AG08395 (cell line): ENCODE measurements at regions not wholly inside any gene's neighbourhood (a gene's known extent, or its start where the extent isn't known, plus 50 kb on each side); places are given as distances from the start of the nearest gene placed in this dataset.
"Not testable (repeated sequence)": the region's sequence is repeated elsewhere in the genome, so short reads cannot be mapped to it uniquely, and the experiment has no call there.

Experiments used
- DNase-seq: peaks from one replicate; pipeline ENCODE4 v3.0.0; 2012; ENCODE audit warnings: mixed read lengths, low spot score

DNA sequence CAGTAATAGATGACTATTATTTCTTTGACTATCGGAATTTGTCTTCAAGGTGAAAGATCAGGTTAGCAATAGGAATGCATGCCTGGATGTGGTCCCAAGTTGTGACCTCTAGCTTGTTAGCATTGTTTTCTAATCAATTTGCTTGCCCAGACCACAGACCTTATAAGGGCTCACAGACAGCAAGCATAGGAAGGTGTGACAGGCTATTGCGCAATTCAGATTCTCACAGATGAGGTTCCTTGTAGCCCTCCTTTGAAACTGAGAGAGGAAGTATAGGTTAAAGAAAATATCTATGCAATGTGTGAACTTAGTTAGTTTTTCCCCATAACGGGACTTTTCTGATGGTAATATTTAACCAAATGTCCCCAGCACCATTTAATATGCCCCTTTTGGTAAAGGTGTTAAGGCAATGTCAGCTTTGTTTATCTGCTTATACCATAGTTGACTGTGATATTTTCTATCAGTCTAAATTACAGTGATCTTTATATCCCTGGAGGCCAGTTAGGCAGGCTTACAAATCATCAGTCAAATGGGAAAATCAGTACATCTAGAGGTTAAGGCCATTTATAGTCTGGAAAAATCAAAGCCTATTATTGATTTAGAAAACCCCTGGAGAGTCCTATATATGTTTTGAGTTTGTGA lies 168.1 kb upstream of the MBNL1 start:
- no peak for DNase-seq

DNA sequence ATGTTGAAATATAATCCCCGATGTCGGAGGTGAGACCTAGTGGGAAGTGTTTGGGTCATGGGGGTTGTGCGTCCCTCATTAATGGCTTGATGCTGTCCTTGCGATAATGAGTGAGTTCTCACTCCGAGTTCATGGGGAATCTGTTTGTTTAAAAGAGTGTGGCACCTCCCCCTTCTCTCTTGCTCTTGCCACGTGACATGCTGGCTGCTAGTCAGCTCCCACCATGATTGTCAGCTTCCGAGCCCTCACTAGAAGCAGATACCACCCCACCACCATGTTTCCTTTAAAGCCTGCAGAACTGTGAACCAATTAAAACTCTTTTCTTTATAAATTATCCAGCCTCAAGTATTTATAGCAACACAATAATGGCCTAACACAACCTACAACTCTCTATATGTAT lies 166.3 kb upstream of the MBNL1 start:
- DNase-seq: no peak

DNA sequence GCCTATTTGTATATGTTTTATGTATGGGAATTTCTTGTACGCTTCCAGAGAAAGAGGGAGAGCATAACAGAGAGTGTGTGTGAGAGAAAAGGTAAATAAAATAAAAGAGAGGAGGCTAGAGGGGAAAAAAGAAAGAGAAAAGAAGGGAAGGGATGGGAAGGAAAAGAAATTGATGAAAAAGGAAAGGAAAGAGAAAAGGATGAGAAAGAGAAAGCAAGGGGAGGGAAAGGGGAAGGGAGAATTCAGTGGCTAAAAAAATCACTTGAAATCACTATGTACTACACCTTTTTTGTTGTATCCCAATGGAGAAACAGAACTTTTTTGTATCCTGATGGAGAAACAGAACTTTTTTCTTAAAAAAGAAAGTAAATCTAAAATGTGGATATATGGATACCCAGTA lies 165.5 kb upstream of the MBNL1 start:
- no peak for DNase-seq

DNA sequence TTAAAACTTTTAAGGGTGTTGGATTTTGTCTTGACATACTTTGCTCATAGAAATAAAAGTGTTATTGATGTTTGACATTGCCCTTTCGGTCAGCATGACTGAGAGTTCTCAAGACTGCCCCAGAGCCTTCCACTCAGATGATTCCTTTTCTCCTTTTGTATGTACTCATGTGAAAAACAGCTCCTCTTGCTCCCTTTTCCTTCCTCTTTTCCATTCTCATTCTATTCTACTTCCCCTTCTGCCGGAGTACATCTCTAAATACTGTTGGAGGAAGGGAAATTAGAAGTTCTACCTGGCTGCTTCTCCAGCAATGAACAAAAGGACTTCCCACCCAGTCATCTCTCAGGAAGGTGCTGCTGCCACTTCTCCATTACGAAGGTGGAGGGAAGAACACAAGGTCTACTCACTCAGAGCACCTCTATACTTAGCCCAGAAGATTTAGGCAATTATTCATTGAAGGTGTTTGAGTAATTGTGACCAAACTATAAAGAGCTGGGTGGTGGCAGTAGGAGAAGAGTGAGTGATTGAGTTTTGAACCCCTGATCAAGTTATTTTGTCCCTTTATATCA lies 163.8 kb upstream of the MBNL1 start:
- no peak for DNase-seq

DNA sequence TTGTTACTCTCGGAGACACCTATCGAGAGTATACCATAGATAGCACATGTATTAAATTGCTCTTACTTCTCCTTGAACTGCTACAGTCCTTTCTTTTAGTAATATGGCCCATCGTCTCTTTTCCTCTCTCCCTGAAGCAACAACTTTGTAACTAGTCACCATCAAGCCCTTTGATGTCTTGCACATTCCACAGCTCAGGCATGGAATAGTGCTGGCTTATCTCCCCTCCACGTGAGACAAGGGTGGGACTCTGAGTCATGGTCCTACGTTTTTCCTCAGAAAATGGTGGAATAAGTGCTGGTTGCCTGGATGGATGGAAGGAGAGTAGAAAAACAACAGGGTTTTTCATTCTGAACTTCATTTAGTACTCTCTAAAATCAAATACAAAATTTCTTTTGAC lies 163.3 kb upstream of the MBNL1 start:
- DNase-seq: no peak

DNA sequence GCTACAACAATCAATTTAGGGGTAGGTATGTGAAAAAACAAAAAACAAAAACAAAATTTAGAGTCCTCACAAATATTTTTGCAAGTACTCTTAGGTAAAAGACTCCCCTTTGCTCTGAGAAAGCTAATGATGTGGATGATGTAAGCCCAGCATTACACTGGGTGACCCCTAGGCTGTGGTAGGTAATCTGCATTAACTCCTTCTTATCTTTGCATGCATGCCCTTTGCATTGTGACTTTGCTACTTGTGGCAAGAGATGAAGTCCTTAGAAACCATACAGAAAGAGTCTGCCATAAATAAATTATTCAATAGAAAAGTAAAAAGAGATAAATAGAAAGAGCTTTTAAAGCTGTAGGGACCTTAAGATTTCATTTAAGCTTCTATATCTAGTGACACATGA lies 159.7 kb upstream of the MBNL1 start:
- no peak for DNase-seq

DNA sequence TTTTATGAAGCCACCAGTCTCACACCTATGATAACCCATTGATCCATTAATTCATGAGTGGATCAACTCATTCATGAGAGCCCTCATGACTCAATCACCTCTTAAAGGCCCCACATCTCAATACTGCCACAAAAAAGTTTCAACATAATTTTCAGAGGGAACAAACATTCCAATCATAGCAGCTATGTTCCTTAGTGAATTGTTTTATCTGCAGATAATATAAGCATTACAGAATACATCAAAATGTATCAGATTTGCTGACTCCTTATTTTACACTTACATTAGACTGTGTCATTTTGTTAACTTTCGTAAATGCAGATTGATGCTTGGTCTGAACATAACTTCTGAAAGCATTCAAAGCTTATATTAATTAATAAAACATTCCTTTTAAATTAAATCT lies 155.3 kb upstream of the MBNL1 start:
- no peak for DNase-seq

DNA sequence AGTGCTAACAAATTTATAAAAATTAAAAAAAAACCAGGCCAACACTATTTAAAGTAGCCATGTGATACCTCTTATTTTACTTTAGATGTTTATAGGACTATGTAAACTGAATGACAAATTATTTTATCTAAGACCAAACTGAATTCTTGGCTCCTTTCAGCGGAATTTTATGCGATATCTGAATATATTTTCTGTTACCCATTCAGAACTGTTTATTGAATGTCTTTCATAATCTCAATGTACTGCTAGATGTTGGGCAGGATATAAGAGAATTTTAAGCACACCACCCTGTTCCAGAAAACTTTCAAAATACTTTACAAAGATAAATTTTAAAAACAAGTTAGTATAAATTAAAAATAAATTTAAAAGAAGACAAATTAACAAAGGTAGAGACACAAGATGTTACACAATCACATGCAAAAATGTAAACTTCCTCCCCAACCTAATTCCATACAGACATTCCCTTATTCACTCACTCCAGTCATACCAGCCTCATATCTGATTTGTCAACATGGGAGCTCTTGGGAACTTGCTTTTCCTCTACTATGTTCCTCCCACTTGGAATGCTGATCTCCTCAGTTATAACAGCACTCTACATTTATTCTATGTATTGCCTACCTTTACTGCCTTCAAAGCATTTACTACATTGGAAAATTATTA lies 154.6 kb upstream of the MBNL1 start:
- no peak for DNase-seq

DNA sequence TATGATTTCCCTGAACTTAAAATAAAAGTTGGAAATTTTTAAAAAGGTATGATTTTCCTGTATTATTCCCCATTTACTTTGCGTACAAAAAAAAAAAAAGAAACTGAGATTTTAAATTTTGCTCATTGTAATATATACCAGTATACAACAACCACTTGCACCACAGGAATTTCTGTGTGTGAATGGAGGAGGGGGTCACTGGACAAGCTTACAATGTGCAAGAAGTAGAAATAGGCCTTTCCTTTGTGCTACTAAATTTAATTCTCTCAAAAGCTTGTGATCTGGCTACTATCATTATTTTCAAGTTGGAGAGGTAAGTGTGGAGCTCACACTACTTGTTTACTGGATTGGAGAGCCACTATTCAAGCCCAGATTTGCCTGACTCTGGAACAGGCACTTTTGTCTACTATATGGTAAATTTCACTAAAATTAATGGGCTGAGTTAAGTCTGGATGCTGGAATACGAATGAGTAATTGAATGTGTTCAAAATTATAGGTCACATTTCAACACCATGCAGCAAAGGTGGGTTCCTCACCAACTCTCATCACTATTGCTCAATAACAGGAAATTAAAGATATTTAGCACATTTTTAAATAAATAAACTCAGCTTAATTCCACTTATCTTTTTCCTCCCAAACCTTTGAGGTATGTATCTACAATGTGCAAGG lies 148.0 kb upstream of the MBNL1 start:
- no peak for DNase-seq

DNA sequence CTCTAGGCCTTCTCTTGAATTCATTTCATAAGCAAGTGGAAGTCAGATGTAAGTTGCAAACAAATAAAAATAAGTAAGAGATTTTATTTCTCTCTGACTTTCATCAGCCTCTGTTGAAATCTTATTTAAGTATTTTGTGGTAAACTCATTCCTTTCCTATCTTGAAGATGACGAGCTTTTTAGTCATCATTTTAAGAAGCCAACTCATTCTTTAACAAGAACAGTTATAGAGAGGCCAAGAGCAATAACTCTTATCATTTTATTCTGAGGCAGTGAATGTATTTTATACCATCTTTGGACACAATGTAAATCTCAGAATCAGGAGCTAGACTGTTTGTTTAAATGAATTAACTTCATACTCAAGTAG lies 147.5 kb upstream of the MBNL1 start:
- DNase-seq: peak; percentile 72

DNA sequence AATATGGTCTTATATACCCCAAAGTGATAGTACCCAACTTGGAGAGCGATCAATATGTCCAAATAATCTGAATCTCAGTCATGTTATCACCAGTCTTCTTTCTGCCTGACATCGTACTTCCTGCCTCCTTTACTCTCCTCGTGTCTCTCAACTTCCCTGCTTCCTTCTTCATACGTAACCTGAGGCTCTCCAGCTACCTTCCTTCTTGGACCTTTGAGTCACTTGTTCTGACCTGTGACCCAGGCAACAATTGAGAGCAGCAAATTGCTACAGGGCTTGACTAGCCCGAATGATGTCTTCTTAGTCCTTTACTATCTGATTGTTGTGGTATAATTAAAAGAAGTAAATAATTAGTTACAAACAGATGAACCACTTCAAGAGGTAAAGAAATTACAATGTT lies 145.9 kb upstream of the MBNL1 start:
- DNase-seq: no peak

DNA sequence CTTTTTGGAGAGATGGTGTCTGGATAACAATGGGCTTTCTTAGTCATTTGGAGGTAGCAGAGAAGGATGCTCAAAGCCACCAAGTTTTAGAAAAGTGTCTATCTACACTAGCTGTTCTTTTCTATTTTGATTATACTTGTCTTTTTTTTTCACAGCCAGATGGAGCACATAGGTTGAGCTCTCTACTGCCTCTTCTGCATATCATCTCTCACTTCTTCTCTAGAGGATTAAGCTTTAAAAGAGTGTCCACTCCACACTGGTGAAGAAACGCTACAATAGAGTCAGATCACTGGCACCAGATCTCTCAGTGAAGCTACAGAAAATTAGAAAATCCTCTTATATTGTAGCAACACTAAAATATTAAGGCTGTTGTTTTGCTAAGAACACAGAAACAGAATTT lies 145.3 kb upstream of the MBNL1 start:
- no peak for DNase-seq

DNA sequence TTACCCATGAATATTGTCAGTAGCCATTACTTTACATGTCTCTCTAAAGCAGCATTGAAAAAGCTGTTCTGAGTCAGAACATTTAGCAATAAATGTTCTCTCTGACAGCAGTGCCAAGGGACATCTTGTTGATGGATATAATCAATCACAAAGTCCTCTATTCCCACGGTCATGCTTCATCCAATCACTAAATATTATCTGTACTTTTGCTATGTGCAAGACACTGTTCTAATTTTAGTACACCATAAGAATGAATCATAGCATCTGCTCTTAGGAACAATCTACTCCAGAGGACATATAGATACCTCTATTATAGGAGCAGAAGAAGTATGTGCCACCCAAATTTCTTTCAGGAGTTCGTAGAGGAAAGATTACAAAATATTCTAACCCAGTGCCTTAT lies 142.5 kb upstream of the MBNL1 start:
- DNase-seq: no peak

DNA sequence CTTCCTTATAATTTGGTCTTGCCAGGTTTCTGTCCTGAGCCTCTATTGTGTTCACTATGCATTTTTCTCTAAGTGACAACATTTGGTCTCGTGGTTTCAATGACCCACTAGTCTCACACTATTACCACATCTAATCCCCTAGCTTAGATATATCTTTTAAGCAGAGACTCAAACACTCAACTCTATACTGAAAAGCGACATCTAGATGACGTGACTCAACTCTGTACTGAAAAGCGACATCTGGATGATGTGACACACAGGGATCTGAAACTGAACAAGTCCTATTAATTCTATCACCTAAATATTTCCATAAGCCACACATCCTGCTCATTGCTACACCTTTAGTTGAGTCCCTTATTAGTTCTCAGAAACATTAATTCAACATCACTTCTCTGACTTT lies 141.7 kb upstream of the MBNL1 start:
- DNase-seq: no peak

DNA sequence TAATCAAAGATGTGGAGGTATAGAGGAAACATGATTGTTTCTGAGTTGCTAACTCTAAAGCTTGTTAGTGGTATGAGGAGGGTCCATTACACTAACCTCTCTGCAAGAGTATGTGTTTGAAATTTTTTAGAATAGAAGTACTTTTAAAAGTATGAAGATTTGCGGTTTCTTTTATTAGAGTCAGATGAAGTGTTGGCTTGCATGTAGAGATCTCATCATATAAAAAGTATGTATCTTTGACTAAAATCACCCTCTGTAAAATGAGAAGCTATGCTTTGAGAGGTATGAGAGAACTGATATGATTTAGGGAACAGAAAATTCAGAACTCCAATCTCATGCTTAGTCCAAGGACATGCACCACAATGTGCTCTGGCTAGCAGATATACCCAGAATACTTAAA lies 140.4 kb upstream of the MBNL1 start:
- no peak for DNase-seq

DNA sequence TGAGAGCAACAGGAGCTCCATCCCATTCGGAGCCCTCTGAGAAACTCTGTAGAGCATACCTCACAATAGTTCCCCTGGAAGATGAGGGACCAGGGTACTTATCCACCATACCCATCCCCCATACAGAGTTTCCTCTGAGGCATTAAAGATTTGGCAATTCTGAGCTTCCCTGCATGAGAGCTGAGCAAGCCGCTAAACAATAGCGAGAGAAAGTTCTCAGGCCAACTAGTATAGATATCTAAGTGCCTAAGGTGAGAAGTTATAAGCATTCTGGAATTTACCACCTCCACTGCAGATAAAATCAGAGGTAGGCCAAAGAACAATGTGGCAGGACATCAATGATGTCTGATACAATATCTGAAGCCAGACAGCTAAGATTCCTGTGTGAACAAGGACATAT lies 129.1 kb upstream of the MBNL1 start:
- no peak for DNase-seq

DNA sequence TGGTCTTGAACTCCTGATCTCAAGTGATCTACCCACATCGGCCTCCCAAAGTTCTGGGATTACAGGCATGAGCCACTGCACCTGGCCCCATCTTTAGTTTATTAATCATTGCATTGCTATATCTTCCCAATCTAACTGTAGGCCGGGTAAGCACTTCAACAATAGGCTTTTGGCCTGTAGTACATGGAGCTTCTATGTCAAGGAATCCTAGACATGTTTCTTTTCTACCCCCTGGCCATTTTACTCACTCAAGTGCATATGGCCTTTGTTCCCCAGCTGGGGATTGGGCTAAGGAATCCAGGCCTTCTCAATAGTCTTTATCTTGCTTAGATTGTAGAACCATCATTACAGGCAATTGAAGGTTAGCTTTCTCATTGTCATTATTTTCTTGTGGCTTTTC lies 122.3 kb upstream of the MBNL1 start:
- no peak for DNase-seq

DNA sequence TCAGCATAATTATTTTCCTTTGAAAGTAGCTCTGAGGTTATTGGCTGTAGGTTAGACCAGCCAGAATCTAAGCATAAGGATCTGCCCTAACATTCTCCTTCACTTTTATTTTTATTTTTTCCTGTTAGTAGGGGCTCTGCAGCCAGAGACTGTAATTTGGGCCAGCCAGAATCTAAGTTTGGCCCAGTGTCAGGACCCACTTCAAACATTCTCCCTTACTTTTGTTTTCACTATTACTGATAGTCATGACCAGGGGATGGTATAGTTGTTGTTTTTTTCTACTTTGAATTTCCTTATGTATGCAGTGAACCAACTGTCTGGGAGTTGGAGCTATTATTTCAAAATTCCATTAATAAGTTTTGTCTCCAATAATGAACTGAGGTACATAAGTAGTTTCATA lies 121.0 kb upstream of the MBNL1 start:
- DNase-seq: no peak

DNA sequence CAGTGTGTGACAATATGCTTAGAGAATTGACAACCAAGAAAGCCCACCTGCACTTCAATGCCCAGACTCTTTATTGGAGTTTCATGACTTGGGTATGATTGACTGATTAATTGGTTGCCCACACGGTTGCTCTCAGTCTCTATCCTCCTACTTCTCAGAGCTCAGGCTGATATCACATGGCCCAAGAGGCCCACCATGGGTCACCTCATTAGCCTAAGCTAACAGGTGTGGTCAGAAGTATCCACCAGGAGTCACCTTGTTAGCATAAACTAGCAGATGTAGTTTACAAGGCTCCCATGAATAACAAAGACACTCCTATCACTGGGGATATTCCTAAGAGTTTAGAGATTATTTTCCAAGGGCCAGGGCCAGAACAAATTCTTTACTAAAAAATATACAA lies 120.2 kb upstream of the MBNL1 start:
- no peak for DNase-seq

DNA sequence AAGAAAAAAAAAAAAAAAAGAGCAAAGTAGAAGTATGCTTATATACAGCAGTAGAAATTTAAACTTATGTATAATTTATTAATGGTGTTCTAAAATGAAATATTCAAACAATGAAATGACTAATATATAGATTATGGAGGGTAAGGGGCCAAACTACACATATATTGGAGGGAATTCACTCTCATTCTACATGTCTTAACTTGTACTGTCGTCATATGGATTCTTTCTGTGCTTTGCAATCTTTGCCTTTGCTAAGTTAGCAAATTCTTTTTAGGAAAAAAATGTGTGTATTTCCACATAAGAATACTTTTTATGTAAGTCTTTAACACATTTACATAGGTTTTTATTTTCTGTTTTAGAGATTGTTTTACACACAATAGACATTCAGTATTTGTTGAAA lies 118.9 kb upstream of the MBNL1 start:
- DNase-seq: no peak

DNA sequence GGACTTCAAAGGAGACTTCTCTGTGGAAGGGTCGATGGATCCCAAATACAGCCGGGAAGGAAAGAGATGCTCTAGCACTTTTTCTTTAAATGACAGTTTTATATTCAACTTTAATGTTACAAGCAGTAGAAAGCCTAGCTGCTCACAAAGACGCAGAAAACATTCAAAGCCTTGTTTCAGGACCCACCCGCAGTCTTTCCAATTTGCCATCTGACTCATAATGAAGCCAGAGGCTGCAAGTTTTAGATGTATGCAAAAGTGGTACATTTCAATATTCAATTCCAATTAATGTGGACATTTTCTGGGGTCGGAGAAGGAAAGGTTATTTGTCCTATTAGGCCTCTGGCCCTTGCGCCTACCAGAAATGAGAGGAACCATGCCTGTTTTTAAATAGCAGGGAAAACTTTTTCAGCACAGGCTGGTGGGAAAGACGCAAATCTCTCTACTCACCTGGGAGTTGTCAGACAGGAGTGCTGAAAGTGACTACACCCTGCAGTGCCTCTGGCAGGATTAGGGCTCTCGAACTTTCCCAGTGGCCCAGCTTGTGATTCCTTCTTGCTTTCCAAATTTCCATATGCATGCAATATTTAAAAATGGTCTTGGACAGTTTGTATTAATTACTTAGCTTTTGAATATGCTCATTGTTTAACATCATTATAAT lies 117.4 kb upstream of the MBNL1 start:
- no peak for DNase-seq

DNA sequence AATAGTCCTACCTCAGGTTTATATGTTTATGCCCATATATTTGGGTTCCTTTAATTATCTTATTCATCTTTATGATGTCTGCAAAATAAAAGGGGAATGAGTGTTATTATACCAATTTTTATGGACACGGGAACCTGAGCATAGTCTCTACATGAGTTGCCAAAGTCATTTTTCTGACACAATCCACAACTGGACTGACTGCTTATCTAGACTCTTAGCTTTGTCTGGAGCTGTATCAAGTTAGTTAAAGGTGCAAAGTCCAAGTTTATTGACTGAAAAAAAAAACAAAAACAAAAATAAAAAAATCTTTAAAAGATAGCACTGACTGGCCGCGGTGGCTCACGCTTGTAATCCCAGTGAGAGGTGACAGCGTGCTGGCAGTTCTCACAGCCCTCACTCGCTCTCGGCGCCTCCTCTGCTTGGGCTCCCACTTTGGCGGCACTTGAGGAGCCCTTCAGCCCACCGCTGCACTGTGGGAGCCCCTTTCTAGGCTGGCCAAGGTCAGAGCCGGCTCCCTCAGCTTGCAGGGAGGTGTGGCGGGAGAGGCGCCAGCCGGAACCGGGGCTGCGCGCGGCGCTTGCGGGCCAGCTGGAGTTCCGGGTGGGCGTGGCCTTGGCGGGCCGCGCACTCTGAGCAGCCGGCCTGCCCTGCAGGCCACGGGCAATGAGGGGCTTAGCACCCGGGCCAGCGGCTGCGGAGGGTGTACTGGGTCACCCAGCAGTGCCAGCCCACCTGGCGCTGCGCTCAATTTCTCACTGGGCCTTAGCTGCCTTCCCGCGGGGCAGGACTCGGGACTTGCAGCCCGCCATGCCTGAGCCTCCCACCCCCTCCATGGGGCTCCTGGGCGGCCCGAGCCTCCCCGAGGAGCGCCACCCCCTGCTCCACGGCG lies 116.6 kb upstream of the MBNL1 start:
- DNase-seq: not testable (repeated sequence)
